HEK293 (cell line): ENCODE measurements at regions not wholly inside any gene's neighbourhood (a gene's known extent, or its start where the extent isn't known, plus 50 kb on each side); places are given as distances from the start of the nearest gene placed in this dataset.

Experiments used
- BCL11B ChIP-seq: fragments of 450-650 bp; formaldehyde crosslinking; IDR thresholded peaks from 2 replicates; pipeline ENCODE4 v1.5.1; 2016; ENCODE audit warnings: low read depth, missing biosample characterization, missing genetic modification characterization
- GLI2 ChIP-seq: fragments of 450-650 bp; formaldehyde crosslinking; IDR thresholded peaks from 2 replicates; pipeline ENCODE4; 2017; ENCODE audit warnings: missing biosample characterization, missing genetic modification characterization, low read depth, borderline replicate concordance
- KLF17 ChIP-seq: fragments of 450-650 bp; formaldehyde crosslinking; IDR thresholded peaks from 2 replicates; pipeline ENCODE4 v1.5.1; 2016; ENCODE audit warnings: missing biosample characterization, missing genetic modification characterization
- KLF8 ChIP-seq: fragments of 450-650 bp; formaldehyde crosslinking; IDR thresholded peaks from 2 replicates; pipeline ENCODE4 v1.5.1; 2016; ENCODE audit warnings: missing biosample characterization, missing genetic modification characterization
- OVOL3 ChIP-seq: fragments of 450-650 bp; formaldehyde crosslinking; IDR thresholded peaks from 2 replicates; pipeline ENCODE4 v1.5.1; 2016; ENCODE audit warnings: missing biosample characterization, missing genetic modification characterization
- PRDM6 ChIP-seq: fragments of 450-650 bp; formaldehyde crosslinking; IDR thresholded peaks from 2 replicates; pipeline ENCODE4 v1.5.1; 2017; ENCODE audit warnings: missing biosample characterization, missing genetic modification characterization
- REPIN1 ChIP-seq: fragments of 450-650 bp; formaldehyde crosslinking; IDR thresholded peaks from 2 replicates; pipeline ENCODE4 v1.5.1; 2017; ENCODE audit warnings: missing biosample characterization, missing genetic modification characterization, low read depth
- SP3 ChIP-seq: fragments of 450-650 bp; formaldehyde crosslinking; IDR thresholded peaks from 2 replicates; pipeline ENCODE4 v1.5.1; 2016; ENCODE audit warnings: missing biosample characterization, missing genetic modification characterization
- SP7 ChIP-seq: fragments of 450-650 bp; formaldehyde crosslinking; IDR thresholded peaks from 2 replicates; pipeline ENCODE4 v1.5.1; 2016; ENCODE audit warnings: missing biosample characterization, missing genetic modification characterization
- TSHZ1 ChIP-seq: fragments of 450-650 bp; formaldehyde crosslinking; IDR thresholded peaks from 2 replicates; pipeline ENCODE4 v1.5.1; 2016; ENCODE audit warnings: missing biosample characterization, missing genetic modification characterization, borderline replicate concordance
- ZEB2 ChIP-seq: fragments of 450-650 bp; formaldehyde crosslinking; IDR thresholded peaks from 2 replicates; pipeline ENCODE4 v1.5.1; 2016; ENCODE audit warnings: missing biosample characterization, missing genetic modification characterization
- ZNF10 ChIP-seq: fragments of 450-650 bp; formaldehyde crosslinking; IDR thresholded peaks from 2 replicates; pipeline ENCODE4 v1.5.1; 2017; ENCODE audit warnings: missing biosample characterization, missing genetic modification characterization
- ZNF121 ChIP-seq: fragments of 450-650 bp; formaldehyde crosslinking; IDR thresholded peaks from 2 replicates; pipeline ENCODE4 v1.5.1; 2016; ENCODE audit warnings: missing biosample characterization, missing genetic modification characterization
- ZNF155 ChIP-seq: fragments of 450-650 bp; formaldehyde crosslinking; IDR thresholded peaks from 2 replicates; pipeline ENCODE4 v1.5.1; 2016; ENCODE audit warnings: missing biosample characterization, missing genetic modification characterization
- ZNF274 ChIP-seq, 2 experiments: fragments of 200-500 bp in 1 of 2; fragments of 450-650 bp in 1 of 2; sonication (Bioruptor generic) in 1 of 2; formaldehyde crosslinking in 1 of 2; IDR thresholded peaks; 2 replicates each; pipeline versions ENCODE4 v1.5.1 to v1.6.1; 2014 to 2016; ENCODE audit warnings: borderline replicate concordance in 1 of 2, inconsistent platforms in 1 of 2, low read length in 1 of 2, missing biosample characterization in 1 of 2, missing genetic modification characterization in 1 of 2
- ZNF335 ChIP-seq: fragments of 450-650 bp; formaldehyde crosslinking; conservative IDR thresholded peaks from 2 replicates; pipeline ENCODE4 v1.5.1; 2016; ENCODE audit warnings: missing biosample characterization, missing genetic modification characterization
- ZNF341 ChIP-seq: fragments of 450-650 bp; formaldehyde crosslinking; IDR thresholded peaks from 2 replicates; pipeline ENCODE4; 2016; ENCODE audit warnings: low read depth, missing biosample characterization, missing genetic modification characterization
- ZNF391 ChIP-seq: fragments of 450-650 bp; formaldehyde crosslinking; IDR thresholded peaks from 2 replicates; pipeline ENCODE4 v1.5.1; 2016; ENCODE audit warnings: low read depth, missing biosample characterization, missing genetic modification characterization, borderline replicate concordance
- ZNF548 ChIP-seq: fragments of 450-650 bp; formaldehyde crosslinking; IDR thresholded peaks from 2 replicates; pipeline ENCODE4 v1.5.1; 2016; ENCODE audit warnings: missing biosample characterization, missing genetic modification characterization
- ZNF600 ChIP-seq: fragments of 450-650 bp; formaldehyde crosslinking; IDR thresholded peaks from 2 replicates; pipeline ENCODE4 v1.5.1; 2016; ENCODE audit warnings: missing biosample characterization, missing genetic modification characterization
- ZNF629 ChIP-seq: fragments of 450-650 bp; formaldehyde crosslinking; IDR thresholded peaks from 2 replicates; pipeline ENCODE4 v1.5.1; 2017; ENCODE audit warnings: missing biosample characterization, missing genetic modification characterization
- ZNF639 ChIP-seq: fragments of 450-650 bp; formaldehyde crosslinking; IDR thresholded peaks from 2 replicates; pipeline ENCODE4 v1.5.1; 2016; ENCODE audit warnings: missing biosample characterization, missing genetic modification characterization
- ZNF701 ChIP-seq: fragments of 450-650 bp; formaldehyde crosslinking; IDR thresholded peaks from 2 replicates; pipeline ENCODE4 v1.5.1; 2016; ENCODE audit warnings: missing biosample characterization, missing genetic modification characterization
- ZNF837 ChIP-seq: fragments of 450-650 bp; formaldehyde crosslinking; IDR thresholded peaks from 2 replicates; pipeline ENCODE4 v1.5.1; 2016; ENCODE audit warnings: missing biosample characterization, missing genetic modification characterization
- ZXDB ChIP-seq: fragments of 450-650 bp; formaldehyde crosslinking; IDR thresholded peaks from 2 replicates; pipeline ENCODE4 v1.5.1; 2016; ENCODE audit warnings: missing biosample characterization, missing genetic modification characterization
- TF ChIP-seq, protein P1 (sequence below): fragments of 450-650 bp; formaldehyde crosslinking; IDR thresholded peaks from 2 replicates; pipeline ENCODE4 v1.5.1; 2016; ENCODE audit warnings: missing biosample characterization, missing genetic modification characterization
- TF ChIP-seq, protein P2 (sequence below): fragments of 450-650 bp; formaldehyde crosslinking; optimal IDR thresholded peaks from 2 replicates; pipeline ENCODE3; 2016; ENCODE audit warnings: missing biosample characterization, mild to moderate bottlenecking, missing genetic modification characterization
- TF ChIP-seq, protein P3 (sequence below): fragments of 450-650 bp; formaldehyde crosslinking; IDR thresholded peaks from 2 replicates; pipeline ENCODE4 v1.5.1; 2016; ENCODE audit warnings: missing biosample characterization, missing genetic modification characterization

DNA sequence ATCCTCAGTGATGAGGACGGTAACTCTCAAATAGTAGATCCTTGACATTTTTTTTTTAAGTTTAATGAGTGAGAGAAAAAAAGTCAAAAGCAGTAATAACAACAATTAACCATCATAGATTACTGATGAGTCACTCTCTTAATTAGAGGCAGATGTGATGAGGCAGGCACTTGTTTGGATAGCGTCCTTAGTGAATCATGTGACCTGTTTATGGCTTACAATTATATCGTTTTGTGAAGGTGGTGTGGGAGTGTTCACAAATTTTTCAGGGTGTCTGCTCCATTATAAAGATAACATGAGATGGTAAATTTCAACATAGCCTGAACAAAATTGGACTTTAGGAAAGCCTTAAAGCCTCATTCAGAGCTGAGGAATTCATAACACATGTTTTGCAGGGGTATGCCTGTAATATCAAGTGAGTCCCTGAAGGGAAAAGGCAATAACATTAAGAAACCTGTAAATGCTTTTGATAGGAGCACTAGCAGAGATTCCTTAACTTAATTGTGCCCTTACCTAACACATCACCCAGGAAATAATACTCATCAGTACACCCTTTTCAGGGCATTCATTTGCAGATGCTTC, 51.9 kb upstream of the XIAP start (continued):
- TF ChIP-seq, protein P1, sequence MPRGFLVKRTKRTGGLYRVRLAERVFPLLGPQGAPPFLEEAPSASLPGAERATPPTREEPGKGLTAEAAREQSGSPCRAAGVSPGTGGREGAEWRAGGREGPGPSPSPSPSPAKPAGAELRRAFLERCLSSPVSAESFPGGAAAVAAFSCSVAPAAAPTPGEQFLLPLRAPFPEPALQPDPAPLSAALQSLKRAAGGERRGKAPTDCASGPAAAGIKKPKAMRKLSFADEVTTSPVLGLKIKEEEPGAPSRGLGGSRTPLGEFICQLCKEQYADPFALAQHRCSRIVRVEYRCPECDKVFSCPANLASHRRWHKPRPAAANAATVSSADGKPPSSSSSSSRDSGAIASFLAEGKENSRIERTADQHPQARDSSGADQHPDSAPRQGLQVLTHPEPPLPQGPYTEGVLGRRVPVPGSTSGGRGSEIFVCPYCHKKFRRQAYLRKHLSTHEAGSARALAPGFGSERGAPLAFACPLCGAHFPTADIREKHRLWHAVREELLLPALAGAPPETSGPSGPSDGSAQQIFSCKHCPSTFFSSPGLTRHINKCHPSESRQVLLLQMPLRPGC (tag by site-specific recombination), result peak; percentile 79
- TF ChIP-seq ZNF335 (peak; percentile 74), BCL11B (tag by site-specific recombination) (no peak; the same call in 1 of the 2 replicates), KLF17 (tag by site-specific recombination) (0 out of 2 replicates have a peak, but pooled peaks have one; percentile 20), ZNF155 (tag by site-specific recombination) (no peak), PRDM6 (tag by site-specific recombination) (peak; percentile 98), ZNF10 (no peak), ZEB2 (tag by site-specific recombination) (peak; percentile 73; the same call in 1 of the 2 replicates), ZNF639 (tag by site-specific recombination) (peak; percentile 71; the same call in 1 of the 2 replicates), REPIN1 (tag by site-specific recombination) (no peak), ZNF600 (tag by site-specific recombination) (no peak), ZXDB (tag by site-specific recombination) (peak; percentile 59), SP3 (tag by site-specific recombination) (peak; percentile 22; the same call in 1 of the 2 replicates), OVOL3 (tag by site-specific recombination) (peak; percentile 81; the same call in 1 of the 2 replicates), ZNF548 (tag by site-specific recombination) (no peak), ZNF121 (tag by site-specific recombination) (no peak), ZNF391 (tag by site-specific recombination) (0 out of 2 replicates have a peak, but pooled peaks have one; percentile 37), SP7 (tag by site-specific recombination) (peak; percentile 94), ZNF701 (tag by site-specific recombination) (no peak), ZNF341 (tag by site-specific recombination) (no peak), ZNF274 (IDR thresholded peaks at IDR 0.05; ENCODE audit: low read length) (no peak), ZNF274 (tag by site-specific recombination; IDR thresholded peaks at IDR 0.05; ENCODE audit: borderline replicate concordance) (no peak), KLF8 (tag by site-specific recombination) (peak; percentile 58; the same call in 1 of the 2 replicates), ZNF837 (no peak), GLI2 (tag by site-specific recombination) (peak; percentile 31; the same call in 1 of the 2 replicates), ZNF629 (tag by site-specific recombination) (peak; percentile 73), TSHZ1 (peak; percentile 89)
- TF ChIP-seq, protein P2, sequence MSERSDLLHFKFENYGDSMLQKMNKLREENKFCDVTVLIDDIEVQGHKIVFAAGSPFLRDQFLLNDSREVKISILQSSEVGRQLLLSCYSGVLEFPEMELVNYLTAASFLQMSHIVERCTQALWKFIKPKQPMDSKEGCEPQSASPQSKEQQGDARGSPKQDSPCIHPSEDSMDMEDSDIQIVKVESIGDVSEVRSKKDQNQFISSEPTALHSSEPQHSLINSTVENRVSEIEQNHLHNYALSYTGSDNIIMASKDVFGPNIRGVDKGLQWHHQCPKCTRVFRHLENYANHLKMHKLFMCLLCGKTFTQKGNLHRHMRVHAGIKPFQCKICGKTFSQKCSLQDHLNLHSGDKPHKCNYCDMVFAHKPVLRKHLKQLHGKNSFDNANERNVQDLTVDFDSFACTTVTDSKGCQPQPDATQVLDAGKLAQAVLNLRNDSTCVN (tag by site-specific recombination), result no peak
- TF ChIP-seq, protein P3, sequence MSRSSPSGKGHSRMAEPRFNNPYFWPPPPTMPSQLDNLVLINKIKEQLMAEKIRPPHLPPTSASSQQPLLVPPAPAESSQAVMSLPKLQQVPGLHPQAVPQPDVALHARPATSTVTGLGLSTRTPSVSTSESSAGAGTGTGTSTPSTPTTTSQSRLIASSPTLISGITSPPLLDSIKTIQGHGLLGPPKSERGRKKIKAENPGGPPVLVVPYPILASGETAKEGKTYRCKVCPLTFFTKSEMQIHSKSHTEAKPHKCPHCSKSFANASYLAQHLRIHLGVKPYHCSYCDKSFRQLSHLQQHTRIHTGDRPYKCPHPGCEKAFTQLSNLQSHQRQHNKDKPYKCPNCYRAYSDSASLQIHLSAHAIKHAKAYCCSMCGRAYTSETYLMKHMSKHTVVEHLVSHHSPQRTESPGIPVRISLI (tag by site-specific recombination), result peak; percentile 86
